H7 (cell line): ENCODE measurements at regions not wholly inside any gene's neighbourhood (a gene's known extent, or its start where the extent isn't known, plus 50 kb on each side); places are given as distances from the start of the nearest gene placed in this dataset.
"Not testable (repeated sequence)": the region's sequence is repeated elsewhere in the genome, so short reads cannot be mapped to it uniquely, and the experiment has no call there.

ENCODE experiments used
- DNase-seq: peaks from one replicate; pipeline ENCODE4 v3.0.0; 2012
- H3K27me3 ChIP-seq: 2 replicates; pipeline ENCODE4 v1.6.0; 2011; ENCODE audit warnings: mild to moderate bottlenecking, low read length; ENCODE audit not compliant: control insufficient read depth, insufficient read depth
- H3K36me3 ChIP-seq: replicated peaks from 2 replicates; pipeline ENCODE4 v1.5.1; 2011; ENCODE audit warnings: low read length; ENCODE audit not compliant: control insufficient read depth, insufficient read depth
- H3K4me3 ChIP-seq: 2 replicates; pipeline ENCODE4 v1.5.1; 2011; ENCODE audit warnings: low read depth, mild to moderate bottlenecking, control low read depth, low read length, moderate library complexity; ENCODE audit not compliant: insufficient read depth

DNA sequence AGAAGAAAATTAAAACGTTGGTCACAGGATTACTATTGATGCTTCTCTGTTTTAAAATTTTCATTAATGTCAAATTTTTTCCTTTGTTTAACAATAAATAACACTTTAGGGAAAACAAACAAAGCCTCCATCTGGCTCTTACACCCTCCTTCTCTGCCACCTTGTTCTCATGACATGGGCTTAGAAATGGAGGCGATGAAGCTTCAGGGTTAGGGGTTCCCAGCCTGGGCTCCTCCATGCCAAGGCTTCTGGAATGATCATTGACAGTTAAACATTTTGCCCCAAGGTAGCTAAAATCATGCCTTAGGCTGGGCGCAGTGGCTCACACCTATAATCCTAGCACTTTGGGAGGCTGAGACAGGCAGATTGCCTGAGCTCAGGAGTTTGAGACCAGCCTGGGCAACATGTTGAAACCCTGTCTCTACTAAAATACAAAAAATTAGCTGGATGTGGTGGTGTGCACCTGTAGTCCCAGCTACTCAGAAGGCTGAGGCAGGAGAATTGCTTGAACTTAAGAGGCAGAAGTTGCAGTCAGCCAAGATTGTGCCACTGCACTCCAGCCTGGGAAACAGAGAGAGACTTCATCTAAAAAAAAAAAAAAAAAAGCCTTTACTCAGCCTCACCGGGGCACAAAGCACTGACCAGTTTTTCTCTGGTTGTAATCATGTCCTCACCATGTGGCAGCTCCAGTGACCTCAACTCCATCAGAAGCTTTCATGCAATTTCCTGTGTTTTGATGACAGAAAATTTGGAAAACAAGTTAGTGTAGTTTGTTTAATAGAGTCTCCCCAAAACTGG is 125.1 kb downstream of the MYCN start:
- not testable (repeated sequence) for H3K36me3 ChIP-seq, H3K27me3 ChIP-seq, DNase-seq, H3K4me3 ChIP-seq

DNA sequence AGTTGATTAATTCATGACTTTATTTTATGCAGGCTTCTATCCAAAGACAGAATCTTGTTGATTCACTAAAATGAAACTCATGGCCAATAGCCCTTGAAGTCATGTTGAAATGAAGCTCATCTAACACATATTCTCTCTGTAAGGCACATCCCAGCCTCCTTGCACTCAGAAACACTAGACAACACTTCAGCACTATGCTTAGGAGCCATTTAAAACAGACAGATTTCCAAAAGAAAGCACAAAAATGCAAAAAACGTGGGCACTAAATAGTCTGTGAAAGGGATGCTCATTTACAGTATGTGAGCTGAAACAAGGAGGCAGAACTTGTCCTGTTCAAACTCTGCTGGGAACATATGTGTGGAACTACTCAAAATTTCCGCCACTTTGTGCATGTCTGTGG is 124.4 kb downstream of the MYCN start:
- Histone ChIP-seq H3K27me3 (no peaks in the 10 kb centered on the region), H3K36me3 (no peaks in the 10 kb centered on the region), H3K4me3 (no peak overlapping the region)
- no peak for DNase-seq

DNA sequence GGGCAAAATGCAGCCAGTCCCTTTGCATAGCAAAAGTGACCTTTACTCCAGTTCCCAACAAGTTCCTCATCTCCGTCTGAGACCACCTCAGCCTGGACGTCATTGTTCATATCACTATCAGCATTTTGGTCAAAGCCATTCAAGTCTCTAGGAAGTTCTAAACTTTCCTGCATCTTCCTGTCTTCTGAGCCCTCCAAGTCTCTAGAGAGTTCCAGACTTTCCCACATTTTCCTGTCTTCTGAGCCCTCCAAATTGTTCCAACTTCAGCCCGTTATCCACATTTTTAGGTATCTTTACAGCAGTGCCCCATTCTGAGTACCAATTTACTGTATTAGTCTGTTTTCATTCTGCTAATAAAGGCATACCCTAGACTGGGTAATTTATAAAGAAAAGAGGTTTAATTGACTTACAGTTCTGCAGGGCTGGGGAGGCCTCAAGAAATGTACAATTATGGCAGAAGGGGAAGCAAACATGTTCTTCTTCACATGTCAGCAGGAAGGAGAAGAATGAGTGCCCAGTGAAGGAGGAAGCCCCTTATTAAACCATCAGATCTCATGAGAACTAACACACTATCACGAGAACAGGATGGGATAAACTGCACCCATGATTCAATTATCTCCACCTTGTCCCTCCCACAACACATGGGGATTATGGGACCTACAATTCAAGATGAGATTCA is 123.7 kb downstream of the MYCN start:
- no peaks in the 10 kb centered on the region for H3K27me3 ChIP-seq
- no peak for DNase-seq
- no peak overlapping the region for H3K4me3 ChIP-seq
- H3K36me3 ChIP-seq = no peaks in the 10 kb centered on the region

DNA sequence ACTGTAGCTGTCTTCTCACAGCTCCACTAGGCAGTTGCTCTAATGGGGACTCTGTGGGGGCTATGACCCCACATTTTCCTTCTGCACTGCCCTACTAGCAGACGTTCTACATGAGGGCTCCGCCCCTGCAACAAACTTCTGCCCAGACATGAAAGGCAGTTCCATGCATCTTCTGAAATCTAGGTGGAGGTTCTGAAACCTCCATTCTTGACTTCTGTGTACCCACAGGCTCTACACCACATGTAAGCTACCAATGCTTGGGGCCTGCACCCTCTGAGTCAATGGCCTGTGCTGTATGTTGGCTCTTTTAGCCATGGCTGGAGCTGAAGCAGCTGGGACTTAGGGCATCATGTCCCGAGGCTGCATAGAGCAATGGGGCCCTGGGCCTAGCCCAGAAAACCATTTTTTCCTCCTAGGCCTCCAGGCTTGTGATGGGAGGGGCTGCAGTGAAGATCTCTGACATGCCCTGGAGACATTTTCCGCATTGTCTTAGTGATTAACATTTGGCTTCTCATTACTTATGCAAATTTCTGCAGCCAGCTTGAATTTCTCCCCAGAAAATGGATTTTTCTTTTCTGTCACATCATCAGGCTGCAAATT is 123.0 kb downstream of the MYCN start:
- Histone ChIP-seq H3K27me3 (no peaks in the 10 kb centered on the region), H3K4me3 (no peak overlapping the region), H3K36me3 (no peaks in the 10 kb centered on the region)
- no peak for DNase-seq

DNA sequence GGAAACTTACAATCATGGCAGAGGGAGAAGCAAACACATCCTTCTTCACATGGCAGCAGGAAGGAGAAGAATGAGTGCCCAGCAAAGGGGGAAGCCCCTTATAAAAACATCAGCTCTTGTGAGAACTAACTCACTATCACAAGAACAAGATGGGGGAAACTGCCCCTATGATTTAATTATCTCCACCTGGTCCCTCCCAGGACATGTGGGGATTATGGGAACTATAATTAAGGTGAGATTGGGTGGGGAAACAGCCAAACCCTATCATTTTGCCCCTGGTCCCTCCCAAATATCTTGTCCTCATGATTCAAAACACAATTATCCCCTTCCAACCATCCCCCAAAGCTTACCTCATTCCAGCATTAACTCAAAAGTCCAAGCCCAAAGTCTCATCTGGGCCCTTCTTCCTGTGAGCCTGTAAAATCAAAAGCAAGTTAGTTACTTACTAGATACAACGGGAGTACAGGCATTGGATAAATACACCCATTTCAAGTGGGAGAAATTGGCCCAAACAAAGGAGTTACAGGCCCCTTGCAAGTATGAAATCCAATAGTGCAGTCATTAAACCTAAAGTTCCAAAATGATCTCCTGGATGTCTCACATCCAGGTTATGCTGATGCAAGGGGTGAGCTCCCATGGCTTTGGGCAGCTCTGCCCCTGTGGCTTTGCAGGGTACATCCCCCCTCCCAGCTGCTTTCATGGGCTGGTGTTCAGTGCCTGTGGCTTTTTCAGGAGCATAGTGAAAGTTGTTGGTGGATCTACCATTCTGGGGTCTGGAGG is 122.3 kb downstream of the MYCN start:
- H3K4me3 ChIP-seq = no peak overlapping the region

DNA sequence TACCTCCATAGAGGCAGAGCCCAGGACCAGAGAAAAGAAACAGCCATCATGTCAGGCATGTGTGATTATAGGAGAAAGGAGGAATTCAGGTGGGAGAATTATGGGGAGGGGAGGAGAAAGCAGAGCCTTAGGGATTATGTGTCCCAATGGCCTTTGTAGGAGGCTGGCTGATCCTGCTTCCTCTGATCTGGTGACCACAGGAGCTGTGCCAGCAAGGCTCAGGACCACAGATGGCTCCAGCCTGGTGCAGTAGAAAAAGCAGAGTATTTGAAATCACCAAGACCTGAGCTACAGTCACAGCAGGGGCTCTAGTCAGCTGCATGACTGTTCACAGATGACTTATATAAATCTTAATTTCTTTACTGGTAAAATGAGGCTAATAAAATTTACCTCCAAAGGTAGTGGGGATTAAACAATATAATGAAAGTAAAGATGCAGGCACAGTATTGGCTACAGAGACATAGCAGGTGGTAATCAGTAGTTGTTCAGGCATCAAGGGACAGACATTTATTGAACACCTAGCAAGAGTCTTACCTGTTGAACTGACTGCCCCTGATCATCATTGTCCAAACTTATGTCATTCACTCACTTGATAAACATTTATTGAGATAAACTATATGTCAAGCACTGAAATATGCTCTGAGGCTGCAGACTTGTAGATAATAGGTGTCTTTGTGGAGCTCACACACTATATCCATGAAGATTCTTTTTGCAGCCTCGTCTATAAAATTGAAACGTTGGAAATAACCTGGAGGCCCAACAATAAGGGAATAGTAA is 121.3 kb downstream of the MYCN start:
- no peak for DNase-seq
- Histone ChIP-seq H3K36me3 (no peaks in the 10 kb centered on the region), H3K27me3 (no peaks in the 10 kb centered on the region), H3K4me3 (no peak overlapping the region)

More for the DNA sequence above, 122.3 kb downstream of the MYCN start:
- no peak for DNase-seq
- no peaks in the 10 kb centered on the region for H3K27me3 ChIP-seq
- H3K36me3 ChIP-seq = no peaks in the 10 kb centered on the region

DNA sequence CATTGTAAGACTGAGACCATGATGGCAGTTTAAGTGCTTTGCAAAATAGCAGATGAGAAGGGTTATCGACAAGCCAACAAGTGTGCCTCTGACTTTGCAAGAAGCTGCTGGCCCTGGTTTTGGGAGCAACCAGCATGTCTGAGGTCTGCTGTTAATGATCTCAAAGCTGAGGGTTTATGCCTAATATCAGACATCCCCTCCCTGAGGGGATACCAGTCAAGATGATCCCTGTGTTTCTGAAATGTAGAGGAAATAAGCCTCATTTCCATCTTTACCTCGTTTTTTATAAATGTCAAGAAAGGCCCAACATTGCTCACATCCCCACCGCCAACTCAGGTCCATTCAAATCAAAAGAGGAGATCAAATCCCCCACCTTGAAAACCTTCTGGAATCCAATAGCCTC is 120.6 kb downstream of the MYCN start:
- Histone ChIP-seq H3K36me3 (no peaks in the 10 kb centered on the region), H3K4me3 (no peak overlapping the region), H3K27me3 (no peaks in the 10 kb centered on the region)
- DNase-seq = no peak

DNA sequence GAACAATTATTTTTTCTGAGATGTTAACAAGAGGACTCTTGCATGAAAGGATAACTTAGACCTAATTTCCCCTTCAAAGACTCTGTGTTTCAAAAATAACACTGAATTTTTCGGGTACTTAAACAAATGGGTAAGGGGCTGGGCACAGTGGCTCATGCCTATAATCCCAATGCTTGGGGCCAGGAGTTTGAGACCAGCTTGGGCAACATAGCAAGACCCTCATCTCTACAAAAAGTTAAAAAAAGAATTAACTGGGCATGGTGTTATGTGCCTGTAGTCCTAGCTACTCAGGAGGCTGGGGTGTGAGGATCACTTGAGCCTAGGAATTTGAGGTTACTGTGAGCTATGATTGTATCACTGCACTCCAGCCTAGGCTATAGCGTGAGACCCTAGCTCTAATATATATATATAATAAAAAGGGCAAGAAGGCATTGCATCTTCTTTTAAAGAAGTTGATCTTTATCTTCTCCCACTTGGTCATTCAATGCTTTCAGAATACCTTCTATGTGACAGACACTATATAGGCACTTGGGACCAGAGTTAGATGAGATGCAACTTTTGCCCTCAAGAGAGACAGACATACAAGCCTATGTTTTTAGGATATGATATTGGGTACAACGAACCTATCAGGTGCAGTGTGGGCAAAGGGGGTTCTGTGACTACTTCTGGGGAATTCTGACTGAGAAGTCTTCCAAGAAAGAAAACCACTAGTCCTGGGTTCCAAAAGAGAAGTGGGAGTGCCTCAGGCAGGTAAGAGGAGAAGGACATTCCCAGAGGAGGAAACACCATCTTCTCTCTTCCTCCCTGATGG is 120.0 kb downstream of the MYCN start:
- H3K27me3 ChIP-seq = no peaks in the 10 kb centered on the region
- H3K4me3 ChIP-seq = no peak overlapping the region
- DNase-seq = no peak
- H3K36me3 ChIP-seq = no peaks in the 10 kb centered on the region

DNA sequence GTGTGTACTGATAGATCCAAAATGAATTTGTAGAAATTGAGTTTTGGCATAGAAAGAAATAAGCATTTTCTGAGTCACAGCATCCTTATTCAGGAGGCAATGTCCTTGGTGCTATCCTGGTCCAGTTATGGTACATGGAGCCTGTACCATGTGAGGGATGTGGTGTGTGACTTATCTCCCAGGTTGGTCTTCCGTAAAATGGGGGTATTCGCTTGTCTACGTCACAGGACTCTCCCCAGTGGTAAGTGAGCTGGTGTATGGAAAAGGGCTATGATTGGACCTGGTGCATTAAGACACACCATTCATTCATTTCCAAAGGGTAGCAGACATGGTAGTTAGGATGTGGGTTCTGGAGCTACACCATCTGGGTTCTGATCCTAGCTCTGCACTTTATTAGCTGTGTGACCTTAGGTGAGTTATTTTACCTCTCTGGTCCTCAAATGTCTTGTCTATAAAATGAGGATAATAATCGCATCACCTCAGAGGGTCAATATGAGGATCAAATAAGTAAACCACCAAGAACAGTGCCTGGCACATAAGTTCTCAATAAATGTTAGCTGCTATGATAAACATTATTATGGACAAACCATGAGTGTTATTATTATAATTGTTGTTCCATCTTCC is 119.2 kb downstream of the MYCN start:
- Histone ChIP-seq H3K36me3 (no peaks in the 10 kb centered on the region), H3K4me3 (no peak overlapping the region), H3K27me3 (no peaks in the 10 kb centered on the region)
- DNase-seq = no peak

DNA sequence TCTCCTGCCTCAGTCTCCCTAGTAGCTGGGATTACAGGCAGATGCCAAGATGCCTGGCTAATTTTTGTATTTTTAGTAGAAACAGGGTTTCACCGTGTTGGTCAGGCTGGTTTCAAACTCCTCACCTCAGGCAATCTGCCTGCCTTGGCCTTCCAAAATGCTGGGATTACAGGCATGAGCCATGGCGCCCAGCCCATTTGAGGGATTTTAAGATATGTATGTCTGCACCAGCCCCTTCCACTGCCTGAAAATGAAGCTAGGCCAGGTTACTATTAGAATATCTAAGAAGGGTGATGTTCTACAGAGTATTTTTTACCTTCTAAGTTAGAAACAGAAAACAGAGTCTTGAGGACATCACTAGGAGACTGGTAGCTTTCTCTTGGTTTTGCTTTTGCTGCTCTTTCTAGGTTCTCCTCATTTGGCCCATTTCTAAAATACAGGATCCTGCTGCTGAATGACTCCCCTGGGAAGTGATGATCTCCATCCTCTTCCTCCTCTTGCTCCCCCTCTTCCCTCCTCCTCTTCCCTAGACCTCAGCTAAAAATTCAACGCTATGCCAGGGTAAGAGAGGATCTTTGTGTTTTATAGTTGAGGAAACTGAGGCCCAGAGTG is 118.5 kb downstream of the MYCN start:
- no peaks in the 10 kb centered on the region for H3K27me3 ChIP-seq
- DNase-seq = no peak
- no peak overlapping the region for H3K4me3 ChIP-seq
- no peaks in the 10 kb centered on the region for H3K36me3 ChIP-seq

DNA sequence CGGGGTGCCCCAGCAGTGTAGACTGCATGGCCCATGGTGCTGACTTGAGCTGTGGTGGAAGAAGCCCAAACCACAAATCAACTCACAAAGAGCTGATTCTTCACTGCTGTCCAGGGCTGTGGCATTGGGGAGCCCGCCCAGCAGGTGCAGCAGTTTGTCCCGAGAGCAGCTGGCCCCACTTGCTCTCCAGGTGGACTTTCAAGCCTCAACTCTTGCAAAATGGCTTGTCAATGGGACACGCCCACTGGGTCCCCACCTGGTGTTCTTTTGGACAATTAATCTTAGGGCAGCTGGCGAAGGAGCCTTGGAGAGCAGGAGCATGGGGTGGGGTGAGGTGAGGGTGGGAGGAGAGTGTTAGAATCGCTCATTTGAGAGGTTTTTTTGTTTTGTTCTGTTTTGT is 117.9 kb downstream of the MYCN start:
- DNase-seq = no peak
- Histone ChIP-seq H3K4me3 (no peak overlapping the region), H3K36me3 (no peaks in the 10 kb centered on the region), H3K27me3 (no peaks in the 10 kb centered on the region)

DNA sequence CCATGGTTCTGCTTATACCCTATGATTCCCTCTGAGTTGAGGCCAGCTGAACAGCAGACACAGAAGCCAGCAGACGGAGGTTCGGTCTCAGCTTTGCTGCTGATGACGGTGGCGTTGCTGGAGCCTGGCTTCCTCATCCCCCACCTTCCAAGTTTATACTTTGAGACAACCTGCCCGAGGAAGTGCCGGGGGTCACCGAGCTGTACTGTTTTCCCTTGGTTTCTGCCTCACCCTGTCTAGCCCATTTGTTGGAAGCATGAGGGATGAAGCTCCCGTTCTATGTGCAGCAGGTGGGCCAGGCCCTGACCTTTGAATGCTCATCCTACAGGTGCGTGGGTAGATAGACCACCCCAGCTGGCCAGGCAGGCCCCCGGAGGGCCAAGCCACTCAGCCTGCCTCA is 117.3 kb downstream of the MYCN start:
- Histone ChIP-seq H3K36me3 (no peaks in the 10 kb centered on the region), H3K4me3 (no peak overlapping the region), H3K27me3 (no peaks in the 10 kb centered on the region)
- DNase-seq = no peak
